HG03571 (cell line): ENCODE measurements at regions not wholly inside any gene's neighbourhood (a gene's known extent, or its start where the extent isn't known, plus 50 kb on each side); places are given as distances from the start of the nearest gene placed in this dataset.
"Not testable (repeated sequence)": the region's sequence is repeated elsewhere in the genome, so short reads cannot be mapped to it uniquely, and the experiment has no call there.

Experiments used
- ATAC-seq: cut with Tn5 transposase; IDR thresholded peaks from one replicate; pipeline ENCODE4 v1.9.1; 2021; ENCODE audit not compliant: unreplicated experiment

- ATAC-seq = no peak
Measured at GRCh38 chrX:128805236-128805635, 718.1 kb downstream of the SMARCA1 start.

- ATAC-seq = no peak
Measured at GRCh38 chrX:128804828-128805227, 718.5 kb downstream of the SMARCA1 start.

GRCh38 chrX:128800138-128800537 is 723.2 kb downstream of the SMARCA1 start:
- ATAC-seq = no peak

- not testable (repeated sequence) for ATAC-seq
Measured at GRCh38 chrX:128783139-128783538, 730.9 kb upstream of the ACTRT1 start.

GRCh38 chrX:128781506-128781905 is 729.3 kb upstream of the ACTRT1 start:
- no peak for ATAC-seq

GRCh38 chrX:128780934-128781333 is 728.7 kb upstream of the ACTRT1 start:
- no peak for ATAC-seq

GRCh38 chrX:128769495-128769894 is 717.3 kb upstream of the ACTRT1 start:
- ATAC-seq = no peak

- no peak for ATAC-seq
Measured at GRCh38 chrX:128759745-128760144, 707.5 kb upstream of the ACTRT1 start.

- no peak for ATAC-seq
Measured at GRCh38 chrX:128759177-128759576, 707.0 kb upstream of the ACTRT1 start.

- no peak for ATAC-seq
Measured at GRCh38 chrX:128754130-128754529, 701.9 kb upstream of the ACTRT1 start.

- ATAC-seq = no peak
Measured at GRCh38 chrX:128739539-128739938, 687.3 kb upstream of the ACTRT1 start.

- ATAC-seq = no peak
Measured at GRCh38 chrX:128728943-128729342, 676.7 kb upstream of the ACTRT1 start.

GRCh38 chrX:128717635-128718578 is 665.7 kb upstream of the ACTRT1 start:
- no peak for ATAC-seq

- no peak for ATAC-seq
Measured at GRCh38 chrX:128714425-128714824, 662.2 kb upstream of the ACTRT1 start.

GRCh38 chrX:128699716-128700285 is 647.6 kb upstream of the ACTRT1 start:
- ATAC-seq = no peak

GRCh38 chrX:128698573-128699181 is 646.5 kb upstream of the ACTRT1 start:
- ATAC-seq = no peak

- no peak for ATAC-seq
Measured at GRCh38 chrX:128691872-128692271, 639.7 kb upstream of the ACTRT1 start.

GRCh38 chrX:128685387-128685786 is 633.2 kb upstream of the ACTRT1 start:
- ATAC-seq = no peak

- ATAC-seq = no peak
Measured at GRCh38 chrX:128676651-128677050, 624.4 kb upstream of the ACTRT1 start.

GRCh38 chrX:128674326-128675086 is 622.3 kb upstream of the ACTRT1 start:
- ATAC-seq = not testable (repeated sequence)

GRCh38 chrX:128664211-128664610 is 612.0 kb upstream of the ACTRT1 start:
- no peak for ATAC-seq
